ENCODE measurements at regions not wholly inside any gene's neighbourhood (a gene's known extent, or its start where the extent isn't known, plus 50 kb on each side); places are given as distances from the start of the nearest gene placed in this dataset.

GRCh38 chr12:77362509-77363210, 297.3 kb upstream of the E2F7 start:
- Histone ChIP-seq H3K27me3 (ENCODE audit: control insufficient read depth, insufficient read depth, low read length) (no peaks in the 10 kb centered on the region), H3K4me1 (ENCODE audit: control insufficient read depth, insufficient read depth, low read length) (no peaks in the 10 kb centered on the region), H3K36me3 (ENCODE audit: control insufficient read depth, insufficient read depth, low read length) (no peaks in the 10 kb centered on the region), H3K9me3 (ENCODE audit: control insufficient read depth, insufficient read depth, low read length) (no peaks in the 10 kb centered on the region), H3K4me3 (ENCODE audit: low read length) (no peak overlapping the region), H3K27ac (ENCODE audit: low read length) (no peak overlapping the region)
- Mint-ChIP-seq H3K4me1 (no peaks in the 10 kb centered on the region), H3K27ac (no peak overlapping the region), H3K36me3 (no peaks in the 10 kb centered on the region), H3K27me3 (ENCODE audit: low read depth in 2 of 2) (no peaks in the 10 kb centered on the region), H3K4me3 (no peak overlapping the region), H3K9me3 (peaks cover 3 to 8% of the 10 kb centered on the region in 2 donors)
- DNase-seq (no peak), ATAC-seq (no peak)
- no peak for TF ChIP-seq CTCF (IDR thresholded peaks at IDR 0.05)
- 59% methylated on average over 7 of the region's 7 CpGs for WGBS (ENCODE audit: insufficient coverage)
- intact Hi-C loops (cut with micrococcal nuclease) = no loop called here

DNA sequence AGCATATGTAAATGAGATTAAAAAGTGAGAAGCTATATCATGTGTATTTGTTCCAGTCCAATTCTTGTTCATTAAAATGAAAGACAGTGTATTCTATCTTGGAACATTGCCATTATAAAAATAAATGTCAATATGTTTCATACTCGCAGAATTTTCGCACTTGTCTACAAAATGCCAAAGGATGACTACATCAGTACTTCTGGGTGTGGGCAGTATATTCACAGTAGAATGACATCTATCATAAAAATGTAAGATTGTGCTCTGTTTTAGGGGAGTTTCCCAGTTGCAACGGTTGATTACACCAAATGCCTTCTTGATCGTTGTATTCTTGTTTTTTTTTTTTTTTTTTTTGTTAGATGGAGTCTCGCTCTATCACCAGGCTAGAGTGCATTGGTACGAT, 292.3 kb upstream of the E2F7 start:
- intact Hi-C loops (cut with micrococcal nuclease) = no loop called here
- no peaks in the 10 kb centered on the region for H3K36me3 Mint-ChIP-seq
- H3K9me3 ChIP-seq (ENCODE audit: control insufficient read depth, insufficient read depth, low read length) = no peaks in the 10 kb centered on the region
- H3K27ac Mint-ChIP-seq = no peak overlapping the region
- WGBS (ENCODE audit: insufficient coverage) = 88% methylated on average over 2 of the region's 6 CpGs
- H3K9me3 Mint-ChIP-seq = peaks cover 5 to 7% of the 10 kb centered on the region in 2 donors
- H3K36me3 ChIP-seq (ENCODE audit: control insufficient read depth, insufficient read depth, low read length) = no peaks in the 10 kb centered on the region
- ATAC-seq = no peak
- no peak overlapping the region for H3K27ac ChIP-seq (ENCODE audit: low read length)
- H3K4me1 ChIP-seq (ENCODE audit: control insufficient read depth, insufficient read depth, low read length) = no peaks in the 10 kb centered on the region
- no peak for DNase-seq
- H3K27me3 ChIP-seq (ENCODE audit: control insufficient read depth, insufficient read depth, low read length) = no peaks in the 10 kb centered on the region
- no peak overlapping the region for H3K4me3 Mint-ChIP-seq
- H3K27me3 Mint-ChIP-seq (ENCODE audit: low read depth in 2 of 2) = no peaks in the 10 kb centered on the region
- no peaks in the 10 kb centered on the region for H3K4me1 Mint-ChIP-seq
- H3K4me3 ChIP-seq (ENCODE audit: low read length) = no peak overlapping the region
- TF ChIP-seq CTCF (IDR thresholded peaks at IDR 0.05) = no peak

- WGBS (ENCODE audit: insufficient coverage) = 100% methylated on average over 1 of the region's 2 CpGs
- Mint-ChIP-seq H3K4me3 (no peak overlapping the region), H3K27ac (no peak overlapping the region), H3K9me3 (peaks cover 3 to 4% of the 10 kb centered on the region in 2 donors), H3K36me3 (no peaks in the 10 kb centered on the region), H3K27me3 (ENCODE audit: low read depth in 2 of 2) (no peaks in the 10 kb centered on the region), H3K4me1 (no peaks in the 10 kb centered on the region)
- Histone ChIP-seq H3K36me3 (ENCODE audit: control insufficient read depth, insufficient read depth, low read length) (no peaks in the 10 kb centered on the region), H3K27me3 (ENCODE audit: control insufficient read depth, insufficient read depth, low read length) (no peaks in the 10 kb centered on the region), H3K27ac (ENCODE audit: low read length) (no peak overlapping the region), H3K4me1 (ENCODE audit: control insufficient read depth, insufficient read depth, low read length) (no peaks in the 10 kb centered on the region), H3K9me3 (ENCODE audit: control insufficient read depth, insufficient read depth, low read length) (no peaks in the 10 kb centered on the region), H3K4me3 (ENCODE audit: low read length) (no peak overlapping the region)
- ATAC-seq (no peak), DNase-seq (no peak)
- no peak for TF ChIP-seq CTCF (IDR thresholded peaks at IDR 0.05)
- intact Hi-C loops (cut with micrococcal nuclease) = no loop called here
Measured at GRCh38 chr12:77354766-77355362, 289.5 kb upstream of the E2F7 start.

DNA sequence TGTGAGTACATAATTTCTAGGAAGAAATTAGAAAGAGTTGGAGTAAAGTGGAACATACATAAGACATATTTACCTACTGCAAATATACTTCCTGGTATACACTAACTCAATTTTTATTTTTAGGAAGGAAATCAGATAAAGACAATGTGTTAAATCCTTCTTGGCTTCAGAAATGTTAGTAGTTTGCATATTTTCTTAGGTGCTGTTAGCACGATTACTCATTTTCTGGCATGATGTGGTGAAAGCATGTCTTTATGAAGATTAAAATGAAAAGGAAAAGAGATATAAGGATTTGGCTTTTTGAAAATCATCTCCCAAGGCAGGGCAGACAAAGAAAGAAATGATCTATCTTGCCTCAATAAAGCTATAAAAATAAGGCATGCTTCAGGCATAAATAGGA, 287.6 kb upstream of the E2F7 start:
- intact Hi-C loops (cut with micrococcal nuclease) = no loop called here
- H3K27me3 ChIP-seq (ENCODE audit: control insufficient read depth, insufficient read depth, low read length) = no peaks in the 10 kb centered on the region
- H3K36me3 ChIP-seq (ENCODE audit: control insufficient read depth, insufficient read depth, low read length) = no peaks in the 10 kb centered on the region
- H3K36me3 Mint-ChIP-seq = no peaks in the 10 kb centered on the region
- no peaks in the 10 kb centered on the region for H3K27me3 Mint-ChIP-seq (ENCODE audit: low read depth in 2 of 2)
- H3K9me3 Mint-ChIP-seq = peaks cover 0 to 6% of the 10 kb centered on the region in 2 donors
- no peaks in the 10 kb centered on the region for H3K4me1 Mint-ChIP-seq
- DNase-seq (no peak), ATAC-seq (no peak)
- no peak overlapping the region for H3K4me3 ChIP-seq (ENCODE audit: low read length)
- H3K9me3 ChIP-seq (ENCODE audit: control insufficient read depth, insufficient read depth, low read length) = no peaks in the 10 kb centered on the region
- H3K27ac ChIP-seq (ENCODE audit: low read length) = no peak overlapping the region
- TF ChIP-seq CTCF (IDR thresholded peaks at IDR 0.05) = no peak
- no peaks in the 10 kb centered on the region for H3K4me1 ChIP-seq (ENCODE audit: control insufficient read depth, insufficient read depth, low read length)
- H3K4me3 Mint-ChIP-seq = no peak overlapping the region
- H3K27ac Mint-ChIP-seq = no peak overlapping the region
- 72% methylated on average over 1 of the region's 1 CpG for WGBS (ENCODE audit: insufficient coverage)
